ENCODE measurements at regions not wholly inside any gene's neighbourhood (a gene's known extent, or its start where the extent isn't known, plus 50 kb on each side); places are given as distances from the start of the nearest gene placed in this dataset.
"Not testable (repeated sequence)": the region's sequence is repeated elsewhere in the genome, so short reads cannot be mapped to it uniquely, and the experiment has no call there.

DNA sequence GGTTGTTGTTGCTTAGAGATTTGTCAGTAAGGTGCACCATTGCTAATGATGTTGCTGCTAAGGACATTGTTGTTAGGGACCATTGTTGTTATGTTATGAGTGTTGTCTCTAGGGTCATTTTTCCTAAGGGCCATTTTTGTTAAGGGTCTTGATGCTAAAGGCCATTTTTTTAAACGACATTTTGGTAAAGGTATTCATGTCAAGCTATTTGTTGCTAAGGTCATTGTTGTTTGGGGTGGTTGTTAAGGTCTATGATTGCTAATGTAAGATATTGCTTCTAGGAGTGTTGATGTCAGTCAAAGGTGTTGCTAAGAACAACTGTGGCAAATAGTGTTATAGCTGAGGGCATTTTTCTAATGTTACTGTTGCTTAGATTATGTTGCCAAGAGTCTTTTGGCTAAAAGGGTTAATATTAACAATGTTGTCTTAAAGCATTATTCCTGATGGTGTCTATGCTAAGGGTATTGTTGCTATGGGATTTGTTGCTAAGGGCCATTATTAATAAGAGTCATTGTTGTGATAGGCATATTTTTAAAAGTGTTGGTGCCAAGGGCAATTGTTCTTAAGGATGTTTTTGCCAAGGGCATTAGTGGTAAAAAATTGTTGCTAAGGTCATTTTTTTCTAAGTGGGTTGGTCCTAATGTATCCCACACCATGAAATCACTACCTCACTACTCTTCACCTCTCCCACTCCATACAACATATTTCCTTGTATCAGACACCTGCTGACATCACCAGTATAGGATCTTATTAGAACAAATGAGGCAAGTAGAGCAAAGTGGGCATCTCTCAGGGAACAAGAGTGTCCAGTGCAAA lies 56.2 kb downstream of the SPATA31A6 start:
- not testable (repeated sequence) for DNase-seq

GRCh38 chr9:42240261-42240579 lies 56.8 kb downstream of the SPATA31A6 start:
- DNase-seq = not testable (repeated sequence)

- not testable (repeated sequence) for DNase-seq
These were observed 59.8 kb downstream of the SPATA31A6 start for GRCh38 chr9:42243211-42243610.

- DNase-seq = not testable (repeated sequence)
These were observed 60.4 kb downstream of the SPATA31A6 start for GRCh38 chr9:42243822-42244221.

- DNase-seq = not testable (repeated sequence)
These were observed 85.3 kb downstream of the SPATA31A6 start for GRCh38 chr9:42268729-42269128.

GRCh38 chr9:42269171-42269570 lies 85.7 kb downstream of the SPATA31A6 start:
- not testable (repeated sequence) for DNase-seq

DNA sequence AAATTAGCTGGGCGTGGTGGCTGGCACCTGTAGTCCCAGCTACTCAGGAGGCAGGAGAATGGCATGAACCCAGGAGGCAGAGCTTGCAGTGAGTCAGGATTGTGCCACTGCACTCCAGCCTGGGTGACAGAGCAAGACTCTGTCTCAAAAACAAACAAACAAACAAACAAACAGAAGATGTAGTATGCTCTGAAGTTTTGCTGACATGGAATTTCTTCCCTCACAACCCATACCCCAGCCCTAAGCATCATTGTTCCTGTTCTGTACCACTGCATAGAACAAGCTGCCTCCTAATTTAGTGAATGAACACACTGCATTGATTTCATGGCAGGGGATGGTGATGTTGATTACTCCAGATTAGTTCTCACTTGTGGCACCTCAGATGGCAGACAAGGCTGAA lies 89.7 kb downstream of the SPATA31A6 start:
- not testable (repeated sequence) for DNase-seq

DNA sequence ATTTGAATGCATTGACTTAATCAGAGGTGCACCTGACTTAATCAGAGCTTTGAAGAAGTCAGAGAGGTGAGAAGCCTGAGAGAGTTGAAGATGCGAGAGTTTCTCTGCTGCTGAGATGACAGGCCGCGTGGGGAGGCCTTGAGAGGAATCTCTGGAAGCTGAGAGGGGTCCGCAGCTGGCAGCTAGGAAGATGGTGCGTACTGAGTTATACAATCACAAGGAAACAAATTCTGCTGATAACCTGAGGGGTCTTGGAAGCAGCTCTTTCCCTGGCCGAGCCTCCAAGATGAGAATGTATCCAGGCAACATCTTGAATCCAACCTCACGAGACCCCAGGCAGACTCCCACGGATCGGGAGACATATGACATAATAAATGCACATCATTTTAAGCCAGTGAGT lies 91.7 kb downstream of the SPATA31A6 start:
- DNase-seq = no peak

- not testable (repeated sequence) for DNase-seq
These were observed 99.2 kb downstream of the SPATA31A6 start for GRCh38 chr9:42282531-42283178.

DNA sequence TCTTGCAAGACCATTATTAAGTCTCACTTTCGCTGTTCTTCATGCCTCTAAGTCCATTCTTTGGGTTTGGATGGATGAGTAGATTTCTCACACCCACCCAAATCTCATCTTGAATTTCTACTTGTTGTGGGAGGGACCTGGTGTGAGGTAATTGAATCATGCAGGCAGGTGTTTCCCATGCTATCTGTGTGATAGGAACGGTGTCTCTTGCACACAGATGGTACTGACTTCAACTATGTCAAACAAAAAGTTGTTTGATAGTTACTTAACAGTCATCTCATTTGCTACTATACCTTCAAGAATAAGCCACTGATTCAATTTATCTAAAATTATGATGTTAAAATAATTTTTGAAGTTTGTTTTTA lies 99.7 kb downstream of the SPATA31A6 start:
- DNase-seq = not testable (repeated sequence)

- not testable (repeated sequence) for DNase-seq
These were observed 102.8 kb downstream of the SPATA31A6 start for GRCh38 chr9:42286145-42286845.

DNA sequence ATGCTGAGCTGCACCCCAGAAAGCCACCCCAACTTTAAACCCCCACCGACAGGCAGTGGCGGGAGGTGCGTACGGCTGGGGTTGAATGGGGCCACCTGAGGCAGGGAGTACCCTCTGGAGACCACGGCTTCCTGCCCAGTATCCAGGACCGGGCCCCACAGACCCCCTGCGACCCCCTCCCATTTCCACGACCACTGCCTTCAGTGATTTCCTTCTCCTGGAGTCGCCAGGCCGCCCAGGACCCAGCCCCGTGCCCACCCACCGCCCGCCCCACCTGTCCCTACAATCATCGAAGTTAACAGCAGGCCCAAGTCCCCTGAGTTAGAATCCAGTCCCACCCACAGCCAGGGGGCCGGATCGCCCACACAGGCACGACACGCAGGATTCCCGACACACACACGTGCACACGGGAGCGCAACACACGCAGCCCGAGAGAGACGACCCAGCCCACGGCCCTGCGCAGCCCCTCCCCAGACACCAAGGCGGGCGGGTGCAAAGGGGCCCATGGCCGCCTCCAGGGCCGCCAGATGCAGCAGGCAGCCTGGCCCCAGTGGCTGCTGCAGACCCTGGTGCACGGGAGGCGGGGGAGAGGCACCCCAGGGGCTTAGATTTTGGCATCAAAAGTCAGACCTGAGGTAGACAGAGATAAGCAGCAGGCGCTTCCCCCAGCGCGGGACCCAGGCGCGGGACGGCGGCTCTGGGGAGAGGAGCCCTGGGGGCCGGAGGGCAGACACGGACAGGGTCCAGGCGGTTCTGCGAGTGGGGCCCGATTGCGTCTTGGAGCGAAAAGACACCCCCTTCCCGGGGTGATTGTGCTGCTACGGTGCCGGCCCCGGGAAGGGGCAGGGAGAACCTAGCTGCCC lies 104.8 kb downstream of the SPATA31A6 start:
- not testable (repeated sequence) for DNase-seq

GRCh38 chr9:42288865-42289229 lies 105.4 kb downstream of the SPATA31A6 start:
- DNase-seq = not testable (repeated sequence)

GRCh38 chr9:42300124-42300523 lies 116.7 kb downstream of the SPATA31A6 start:
- not testable (repeated sequence) for DNase-seq

DNA sequence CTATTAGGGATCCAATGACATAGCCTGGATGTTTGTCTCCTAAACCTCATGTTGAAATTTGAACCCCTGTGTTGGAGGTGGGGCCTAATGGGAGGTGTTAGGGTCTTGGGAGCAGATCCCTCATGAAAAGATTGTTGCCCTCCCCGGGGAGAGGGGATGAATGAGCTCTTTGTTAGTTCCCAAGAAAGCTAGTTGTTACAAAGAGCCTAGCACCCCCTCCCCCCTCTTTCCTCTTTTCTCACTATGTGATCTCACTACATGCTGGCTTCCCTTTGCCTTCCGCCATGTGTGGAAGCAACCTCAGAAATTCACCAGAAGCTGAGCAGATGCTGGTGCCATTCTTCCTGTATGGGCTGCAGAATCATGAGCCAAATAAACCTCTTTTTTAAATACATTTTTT lies 123.2 kb downstream of the SPATA31A6 start:
- peak in 2 of 56 donors; percentile 7 to 18 for DNase-seq

- not testable (repeated sequence) for DNase-seq
These were observed 124.0 kb downstream of the SPATA31A6 start for GRCh38 chr9:42307449-42307848.

GRCh38 chr9:42310972-42311371 lies 127.5 kb downstream of the SPATA31A6 start:
- DNase-seq = not testable (repeated sequence)

- DNase-seq = not testable (repeated sequence)
These were observed 132.6 kb downstream of the SPATA31A6 start for GRCh38 chr9:42316026-42316425.

- not testable (repeated sequence) for DNase-seq
These were observed 134.2 kb downstream of the SPATA31A6 start for GRCh38 chr9:42317677-42318076.

GRCh38 chr9:42323084-42323809 lies 139.8 kb downstream of the SPATA31A6 start:
- not testable (repeated sequence) for DNase-seq

All from amygdala (tissue), 56 donors.